Heart right ventricle (tissue), 16 donors: ENCODE measurements at regions not wholly inside any gene's neighbourhood (a gene's known extent, or its start where the extent isn't known, plus 50 kb on each side); places are given as distances from the start of the nearest gene placed in this dataset.

ENCODE experiments used
- ATAC-seq, 8 donors: fragments of 200-7000 bp; cut with Tn5 transposase; one replicate each; pipeline ENCODE4 v1.9.1; 2020; ENCODE audit warnings: mild to moderate bottlenecking in 8 of 8, moderate library complexity in 8 of 8, moderate number of reproducible peaks in 1 of 8
- DNase-seq, 2 donors: peaks; one replicate each; pipeline ENCODE4 v3.0.0-alpha.2; 2020
- H3K27ac ChIP-seq, 10 donors: fragments of 200-600 bp; sonication (generic) in 2 of 10; one replicate each; pipeline versions ENCODE4 v1.5.0 to v1.8.0; 2020 to 2022; ENCODE audit warnings: mild to moderate bottlenecking in 3 of 10
- H3K27me3 ChIP-seq, 7 donors: fragments of 200-600 bp; one replicate each; pipeline ENCODE4 v1.8.0; 2021 to 2022; ENCODE audit warnings: mild to moderate bottlenecking in 2 of 7
- H3K36me3 ChIP-seq, 9 donors: fragments of 200-600 bp; sonication (generic) in 1 of 9; one replicate each; pipeline versions ENCODE4 v1.5.0 to v1.8.0; 2020 to 2022; ENCODE audit warnings: mild to moderate bottlenecking in 2 of 9
- H3K4me1 ChIP-seq, 9 donors: fragments of 200-600 bp; sonication (generic) in 1 of 9; one replicate each; pipeline versions ENCODE4 v1.5.0 to v1.8.0; 2020 to 2022; ENCODE audit warnings: mild to moderate bottlenecking in 4 of 9
- H3K4me3 ChIP-seq, 10 donors: fragments of 200-600 bp; sonication (generic) in 2 of 10; one replicate each; pipeline versions ENCODE4 v1.5.0 to v1.8.0; 2020 to 2022; ENCODE audit warnings: mild to moderate bottlenecking in 7 of 10, moderate library complexity in 2 of 10
- H3K9me3 ChIP-seq, 11 donors: fragments of 200-600 bp in 10 of 11; sonication (generic) in 2 of 11; one replicate each; pipeline versions ENCODE4 v1.5.0 to v1.8.0; 2013 to 2022; ENCODE audit warnings: mild to moderate bottlenecking in 2 of 11, control low read depth in 1 of 11, moderate library complexity in 1 of 11
- CTCF ChIP-seq, 9 donors: fragments of 200-600 bp; sonication (generic) in 2 of 9; IDR thresholded peaks; one replicate each; pipeline versions ENCODE4 v1.5.0 to v1.8.0; 2021 to 2022; ENCODE audit warnings: antibody characterized with exemption in 9 of 9, mild to moderate bottlenecking in 5 of 9, moderate library complexity in 1 of 9
- WGBS, 2 donors: extraction: QIAGEN DNeasy Blood & Tissue Kit; methylation state at CpG; one replicate each; pipeline ENCODE4 v1.1.7; 2013; ENCODE audit warnings: inconsistent platforms in 1 of 2; 5-methylcytosine and 5-hydroxymethylcytosine counted together
- intact Hi-C, 10 donors: fragments of 100-400 bp; cut with DNase I; formaldehyde crosslinking; loops; one replicate each; pipeline versions ENCODE4 v1.11.1 to v1.14.2; 2022
- donor health status: Arrhythmogenic right ventricular cardiomyopathy.
- donor health status: ischemic (EF 13 %, LVEDD 7.1; RV severe dilation, severe dysfunction).
- donor health status: healthy with polysubstance abuse.
- donor health status: DM: no; HTN: yes; CAD: no.
- donor health status: DM: no; HTN: no; CAD: no.
- donor health status: ischemic (EF 25% LVEDD 6.9; RV normal size, moderate dysfunction).
- donor health status: ischemic (EF 25% LVEDD 5.7; RV mildly dilated, moderate dysfunction).
- donor health status: healthy.
- donor health status: DM: yes; HTN: yes; CAD: no.
- donor health status: Ischemic cardiomyopathy.
- donor health status: ischemic (EF 35%, LVEDD 5.7; RV mildly dilated, moderate dysfunction).
- donor health status: nonischemic (EF 11% LVEDD 7.7; RV severe dilation, severe dysfunction).
- donor health status: DM: yes; HTN: yes; CAD: no.
- donor health status: PGD.
- donor health status: ischemic (EF 29% LVEDD 5.4; RV normal size, mild dysfunction).
- donor health status: nonischemic (EF 23%, LVEDD 6.1; RV moderate dilation, normal function).

- Histone ChIP-seq H3K4me1 (no peaks in the 10 kb centered on the region), H3K9me3 (peaks cover 0 to 18% (median 3%) of the 10 kb centered on the region in 11 donors), H3K27ac (no peak overlapping the region), H3K27me3 (no peaks in the 10 kb centered on the region), H3K36me3 (no peaks in the 10 kb centered on the region), H3K4me3 (no peak overlapping the region)
- TF ChIP-seq CTCF (IDR thresholded peaks at IDR 0.05): no peak
- intact Hi-C loops: no loop called here
- WGBS, 2 donors: 38 to 39% methylated on average over 1 of the region's 1 CpG
- DNase-seq (no peak), ATAC-seq (no peak)
Measured at GRCh38 chr16:74153773-74154172, 142.8 kb upstream of the PSMD7 start.

DNA sequence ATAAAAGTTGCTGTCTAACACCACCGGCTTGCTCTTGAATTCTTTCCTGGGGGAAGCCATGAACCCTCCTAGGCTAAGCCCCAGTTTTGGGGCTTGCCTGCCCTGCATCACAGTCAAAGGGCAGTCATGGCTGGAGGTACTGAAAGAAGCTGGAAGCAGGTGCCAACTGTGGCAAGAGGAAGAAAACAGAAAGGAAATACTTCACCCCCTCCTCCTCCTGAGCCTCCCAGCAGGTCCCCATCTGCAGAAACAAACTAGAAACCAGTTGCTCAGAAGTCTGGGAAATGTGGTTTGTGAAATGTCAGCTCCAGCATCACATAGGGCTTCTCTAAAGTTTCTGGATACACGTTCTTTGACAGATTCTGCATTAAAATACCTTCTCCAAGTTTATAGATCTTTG, 150.0 kb upstream of the PSMD7 start:
- Histone ChIP-seq H3K4me3 (no peak overlapping the region), H3K9me3 (peaks cover 0 to 5% (median 2%) of the 10 kb centered on the region in 11 donors), H3K27me3 (no peaks in the 10 kb centered on the region), H3K27ac (no peak overlapping the region), H3K4me1 (no peaks in the 10 kb centered on the region), H3K36me3 (no peaks in the 10 kb centered on the region)
- TF ChIP-seq CTCF (IDR thresholded peaks at IDR 0.05): no peak
- no peak for DNase-seq
- ATAC-seq: no peak
- intact Hi-C loops: no loop called here
- 74 to 84% methylated on average over 2 of the region's 2 CpGs for WGBS, 2 donors

DNA sequence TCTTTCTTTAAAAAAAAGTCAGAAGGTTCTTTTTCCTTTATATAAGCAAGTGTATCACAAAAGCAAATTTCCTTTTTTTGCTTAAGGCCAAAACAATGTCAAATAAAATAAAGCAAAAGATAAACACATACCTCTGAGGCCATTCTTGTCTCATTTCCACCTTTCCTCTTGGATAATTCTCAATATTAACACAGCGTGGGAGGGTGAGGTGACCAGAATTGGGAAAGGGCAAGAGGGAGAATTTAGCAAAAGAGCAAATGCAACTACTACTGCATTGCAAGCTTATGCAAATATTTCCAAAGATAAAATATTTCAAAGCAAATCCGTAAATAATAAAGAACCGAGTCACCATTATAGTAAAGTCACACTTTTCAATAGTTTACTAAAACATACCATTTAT, 153.4 kb upstream of the PSMD7 start:
- DNase-seq (no peak), ATAC-seq (no peak)
- Histone ChIP-seq H3K27me3 (no peaks in the 10 kb centered on the region), H3K36me3 (no peaks in the 10 kb centered on the region), H3K4me3 (no peak overlapping the region), H3K9me3 (peaks cover 0 to 21% (median 2%) of the 10 kb centered on the region in 11 donors), H3K4me1 (no peaks in the 10 kb centered on the region), H3K27ac (no peak overlapping the region)
- TF ChIP-seq CTCF (IDR thresholded peaks at IDR 0.05): no peak
- intact Hi-C loops: no loop called here
- 64 to 72% methylated on average over 3 of the region's 3 CpGs for WGBS, 2 donors

- 82 to 84% methylated on average over 3 of the region's 3 CpGs for WGBS, 2 donors
- ATAC-seq: no peak
- no peaks in the 10 kb centered on the region for H3K4me1 ChIP-seq
- no peaks in the 10 kb centered on the region for H3K36me3 ChIP-seq
- no peak overlapping the region for H3K27ac ChIP-seq
- H3K27me3 ChIP-seq: no peaks in the 10 kb centered on the region
- no peak overlapping the region for H3K4me3 ChIP-seq
- TF ChIP-seq CTCF (IDR thresholded peaks at IDR 0.05): no peak
- intact Hi-C loops: no loop called here
- H3K9me3 ChIP-seq: peaks cover 0 to 21% (median 2%) of the 10 kb centered on the region in 11 donors
- DNase-seq: no peak
Measured at GRCh38 chr16:74141015-74141414, 155.6 kb upstream of the PSMD7 start.

DNA sequence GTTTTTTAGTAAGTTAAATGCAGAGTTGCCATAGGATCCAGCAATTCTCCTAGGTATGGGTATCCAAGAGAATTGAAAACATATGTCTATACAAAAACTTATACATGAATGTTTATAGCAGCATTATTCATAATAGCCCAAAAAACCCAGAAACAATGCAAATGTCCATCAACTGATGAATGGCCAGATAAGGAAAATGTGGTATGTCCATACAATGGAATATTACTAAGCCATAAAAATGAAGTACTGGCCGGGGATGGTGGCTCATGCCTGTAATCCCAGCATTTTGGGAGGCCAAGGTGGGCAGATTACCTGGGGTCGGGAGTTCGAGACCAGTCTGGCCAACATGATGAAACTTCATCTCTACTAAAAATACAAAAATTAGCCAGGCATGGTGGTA, 156.1 kb upstream of the PSMD7 start:
- Histone ChIP-seq H3K27ac (no peak overlapping the region), H3K9me3 (peaks cover 0 to 21% (median 2%) of the 10 kb centered on the region in 11 donors), H3K4me3 (no peak overlapping the region), H3K4me1 (no peaks in the 10 kb centered on the region), H3K27me3 (no peaks in the 10 kb centered on the region), H3K36me3 (no peaks in the 10 kb centered on the region)
- ATAC-seq (no peak), DNase-seq (no peak)
- no peak for TF ChIP-seq CTCF (IDR thresholded peaks at IDR 0.05)
- 90 to 92% methylated on average over 3 of the region's 3 CpGs for WGBS, 2 donors
- intact Hi-C loops: no loop called here
